GM23338 (cell line): ENCODE measurements at regions not wholly inside any gene's neighbourhood (a gene's known extent, or its start where the extent isn't known, plus 50 kb on each side); places are given as distances from the start of the nearest gene placed in this dataset.

Experiments
- ATAC-seq: fragments of 200-7000 bp; cut with Tn5 transposase; 3 replicates; pipeline ENCODE4 v1.9.1; 2020
- DNase-seq: peaks from one replicate; pipeline ENCODE4 v3.0.0-alpha.2; 2015; ENCODE audit warnings: low spot score
- H2AFZ ChIP-seq: fragments of 200-600 bp; sonication (generic); 2 replicates; pipeline ENCODE4 v1.8.0; 2016; ENCODE audit warnings: antibody characterized with exemption, mild to moderate bottlenecking, moderate library complexity
- H3F3A ChIP-seq: fragments of 200-600 bp; sonication (generic); replicated peaks from 2 replicates; pipeline ENCODE4 v1.8.0; 2017; ENCODE audit warnings: antibody characterized with exemption, mixed run types, low read depth
- H3K27ac ChIP-seq: fragments of 200-600 bp; sonication (generic); 2 replicates; pipeline ENCODE4 v1.6.1; 2016; ENCODE audit warnings: low read depth
- H3K27me3 ChIP-seq: fragments of 200-600 bp; sonication (generic); 2 replicates; pipeline ENCODE4 v1.8.0; 2016; ENCODE audit warnings: mild to moderate bottlenecking, mixed run types, moderate library complexity; ENCODE audit not compliant: insufficient read depth
- H3K36me3 ChIP-seq: fragments of 200-600 bp; sonication (generic); 2 replicates; pipeline ENCODE4 v1.8.0; 2016; ENCODE audit warnings: mild to moderate bottlenecking; ENCODE audit not compliant: insufficient read depth
- H3K4me1 ChIP-seq: fragments of 200-600 bp; sonication (generic); 2 replicates; pipeline ENCODE4 v1.8.0; 2016; ENCODE audit warnings: mild to moderate bottlenecking, moderate library complexity; ENCODE audit not compliant: insufficient read depth
- H3K4me2 ChIP-seq: fragments of 200-600 bp; sonication (generic); 2 replicates; pipeline ENCODE4 v1.7.1; 2017; ENCODE audit warnings: mixed run types
- H3K4me3 ChIP-seq: fragments of 200-600 bp; sonication (generic); 2 replicates; pipeline ENCODE4 v1.6.1; 2016; ENCODE audit warnings: mixed run types
- H3K79me2 ChIP-seq: fragments of 200-600 bp; sonication (generic); replicated peaks from 2 replicates; pipeline ENCODE4 v1.8.0; 2017; ENCODE audit warnings: mild to moderate bottlenecking; ENCODE audit not compliant: insufficient read depth
- H3K9me2 ChIP-seq: fragments of 200-600 bp; sonication (generic); 2 replicates; pipeline ENCODE4 v1.8.0; 2017; ENCODE audit not compliant: insufficient read depth
- H4K20me1 ChIP-seq: fragments of 200-600 bp; sonication (generic); replicated peaks from 2 replicates; pipeline ENCODE4 v1.8.0; 2017; ENCODE audit warnings: mild to moderate bottlenecking; ENCODE audit not compliant: insufficient read depth
- H3K27ac Mint-ChIP-seq: 2 replicates; pipeline ENCODE4 v1.8.0; 2020; ENCODE audit warnings: inconsistent platforms, mild to moderate bottlenecking, moderate library complexity, mixed read lengths
- H3K27me3 Mint-ChIP-seq: 3 replicates; pipeline ENCODE4 v1.8.0; 2022; ENCODE audit warnings: low read depth, mild to moderate bottlenecking, moderate library complexity, mixed read lengths, inconsistent platforms; ENCODE audit not compliant: insufficient read depth, poor library complexity
- H3K36me3 Mint-ChIP-seq: 3 replicates; pipeline ENCODE4 v1.8.0; 2021; ENCODE audit warnings: low read depth, mild to moderate bottlenecking, inconsistent platforms, moderate library complexity, mixed read lengths
- H3K4me1 Mint-ChIP-seq: 3 replicates; pipeline ENCODE4 v1.8.0; 2020; ENCODE audit warnings: mild to moderate bottlenecking, inconsistent platforms, mixed read lengths
- H3K4me3 Mint-ChIP-seq: 3 replicates; pipeline ENCODE4 v1.8.0; 2021; ENCODE audit warnings: moderate library complexity, mild to moderate bottlenecking, inconsistent platforms, mixed read lengths
- H3K9me3 Mint-ChIP-seq: 3 replicates; pipeline ENCODE4 v1.8.0; 2020; ENCODE audit warnings: moderate library complexity, mild to moderate bottlenecking, inconsistent platforms, mixed read lengths
- CREB1 ChIP-seq: fragments of 250-450 bp; sonication (Bioruptor Pico); IDR thresholded peaks from 2 replicates; pipeline ENCODE4 v1.5.0; 2020; ENCODE audit warnings: low read depth, mild to moderate bottlenecking, moderate library complexity
- CTCF ChIP-seq, 2 experiments: fragments of 200-600 bp in 1 of 2; sonication (generic) in 1 of 2; conservative IDR thresholded peaks; 2 replicates each; pipeline versions ENCODE4 v1.5.1 to v1.6.1; 2016 to 2017; ENCODE audit warnings: antibody characterized with exemption in 2 of 2, low read depth in 2 of 2, mild to moderate bottlenecking in 2 of 2, moderate library complexity in 1 of 2
- EZH2 ChIP-seq: fragments of 200-600 bp; sonication (generic); IDR thresholded peaks from one replicate; pipeline ENCODE4 v1.8.0; 2017; ENCODE audit warnings: antibody characterized with exemption, mild to moderate bottlenecking, low read depth; ENCODE audit not compliant: unreplicated experiment
- EZH2phosphoT487 ChIP-seq: fragments of 200-600 bp; sonication (generic); IDR thresholded peaks from one replicate; pipeline ENCODE4 v1.8.1; 2018; ENCODE audit warnings: antibody characterized with exemption; ENCODE audit not compliant: unreplicated experiment
- JUNB ChIP-seq: IDR thresholded peaks from one replicate; pipeline ENCODE4 v1.6.1; 2016; ENCODE audit warnings: antibody characterized with exemption; ENCODE audit not compliant: unreplicated experiment
- NANOG ChIP-seq: IDR thresholded peaks from 2 replicates; pipeline ENCODE4 v1.6.1; 2016; ENCODE audit warnings: antibody characterized with exemption, borderline replicate concordance
- POLR2AphosphoS5 ChIP-seq: IDR thresholded peaks from 2 replicates; pipeline ENCODE4 v1.6.1; 2016; ENCODE audit warnings: antibody characterized with exemption, low read depth
- STAT1 ChIP-seq: IDR thresholded peaks from one replicate; pipeline ENCODE4 v1.6.1; 2016; ENCODE audit warnings: antibody characterized with exemption; ENCODE audit not compliant: unreplicated experiment
- ZNF114 ChIP-seq: fragments of 250-450 bp; sonication (Bioruptor Pico); IDR thresholded peaks from 2 replicates; pipeline ENCODE4 v1.5.0; 2020; ENCODE audit warnings: mild to moderate bottlenecking, moderate library complexity
- ZNF331 ChIP-seq: fragments of 250-450 bp; sonication (Bioruptor Pico); IDR thresholded peaks from 2 replicates; pipeline ENCODE4 v1.5.0; 2020; ENCODE audit warnings: low read depth, mild to moderate bottlenecking, moderate library complexity
- TF ChIP-seq, protein P1 (sequence below): IDR thresholded peaks from one replicate; pipeline ENCODE4 v1.6.1; 2018; ENCODE audit warnings: antibody characterized with exemption; ENCODE audit not compliant: unreplicated experiment
- TF ChIP-seq, protein P2 (sequence below): IDR thresholded peaks from 2 replicates; pipeline ENCODE4 v1.6.1; 2016; ENCODE audit warnings: antibody characterized with exemption
- TF ChIP-seq, protein P3 (sequence below): fragments of 250-450 bp; sonication (Bioruptor Pico); IDR thresholded peaks from 2 replicates; pipeline ENCODE4 v1.5.0; 2020; ENCODE audit warnings: mild to moderate bottlenecking, moderate library complexity

DNA sequence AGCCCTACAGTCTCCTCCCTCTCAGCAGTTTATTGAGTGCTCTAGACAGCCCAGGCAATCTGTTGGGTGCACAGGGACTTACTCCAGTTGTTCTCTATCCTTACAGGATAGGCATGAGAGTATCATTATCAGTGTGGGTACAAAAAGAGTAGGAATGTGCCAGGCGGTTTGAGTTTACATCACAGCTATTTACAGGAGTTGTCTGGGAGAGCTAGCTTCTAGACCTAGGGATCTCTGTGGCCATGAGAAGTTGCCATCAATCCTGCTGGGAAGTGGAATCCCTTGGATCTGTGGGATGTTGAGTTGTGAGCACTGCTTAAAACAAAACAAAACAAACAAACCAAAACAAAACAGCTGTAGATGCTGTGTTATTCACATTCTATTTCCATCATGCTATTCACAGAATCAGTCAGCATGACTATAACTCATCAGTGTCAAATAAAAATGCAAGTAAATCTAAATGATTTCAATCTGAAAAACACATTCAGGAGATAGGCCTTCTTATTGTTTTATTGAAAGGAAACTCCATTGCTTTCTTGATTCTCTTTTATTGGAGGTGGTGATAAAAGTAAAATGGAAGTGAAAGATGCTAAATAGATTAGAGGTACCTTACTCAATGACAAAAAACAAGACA lies 552.4 kb upstream of the ZNF608 start:
- Histone ChIP-seq H3K36me3 (no peaks in the 10 kb centered on the region), H3K27me3 (no peaks in the 10 kb centered on the region), H3F3A (no peaks in the 10 kb centered on the region), H3K27ac (no peak overlapping the region), H3K79me2 (no peaks in the 10 kb centered on the region), H3K9me2 (no peaks in the 10 kb centered on the region; the same call in 1 of the 2 replicates), H3K4me1 (peaks cover 15% of the 10 kb centered on the region), H2AFZ (peak overlapping the region; percentile 86; the same call in 1 of the 2 replicates), H3K4me3 (no peak overlapping the region), H4K20me1 (no peaks in the 10 kb centered on the region), H3K4me2 (no peak overlapping the region)
- H3K36me3 Mint-ChIP-seq, result no peaks in the 10 kb centered on the region
- H3K27ac Mint-ChIP-seq, result no peak overlapping the region
- H3K4me3 Mint-ChIP-seq, result no peak overlapping the region
- ATAC-seq (peak; percentile 24; the same call in 2 of the 3 replicates), DNase-seq (no peak)
- no peaks in the 10 kb centered on the region; the same call in 2 of the 3 replicates for H3K9me3 Mint-ChIP-seq
- peaks cover 1% of the 10 kb centered on the region for H3K27me3 Mint-ChIP-seq
- no peak for TF ChIP-seq ZNF114
- TF ChIP-seq, protein P1, sequence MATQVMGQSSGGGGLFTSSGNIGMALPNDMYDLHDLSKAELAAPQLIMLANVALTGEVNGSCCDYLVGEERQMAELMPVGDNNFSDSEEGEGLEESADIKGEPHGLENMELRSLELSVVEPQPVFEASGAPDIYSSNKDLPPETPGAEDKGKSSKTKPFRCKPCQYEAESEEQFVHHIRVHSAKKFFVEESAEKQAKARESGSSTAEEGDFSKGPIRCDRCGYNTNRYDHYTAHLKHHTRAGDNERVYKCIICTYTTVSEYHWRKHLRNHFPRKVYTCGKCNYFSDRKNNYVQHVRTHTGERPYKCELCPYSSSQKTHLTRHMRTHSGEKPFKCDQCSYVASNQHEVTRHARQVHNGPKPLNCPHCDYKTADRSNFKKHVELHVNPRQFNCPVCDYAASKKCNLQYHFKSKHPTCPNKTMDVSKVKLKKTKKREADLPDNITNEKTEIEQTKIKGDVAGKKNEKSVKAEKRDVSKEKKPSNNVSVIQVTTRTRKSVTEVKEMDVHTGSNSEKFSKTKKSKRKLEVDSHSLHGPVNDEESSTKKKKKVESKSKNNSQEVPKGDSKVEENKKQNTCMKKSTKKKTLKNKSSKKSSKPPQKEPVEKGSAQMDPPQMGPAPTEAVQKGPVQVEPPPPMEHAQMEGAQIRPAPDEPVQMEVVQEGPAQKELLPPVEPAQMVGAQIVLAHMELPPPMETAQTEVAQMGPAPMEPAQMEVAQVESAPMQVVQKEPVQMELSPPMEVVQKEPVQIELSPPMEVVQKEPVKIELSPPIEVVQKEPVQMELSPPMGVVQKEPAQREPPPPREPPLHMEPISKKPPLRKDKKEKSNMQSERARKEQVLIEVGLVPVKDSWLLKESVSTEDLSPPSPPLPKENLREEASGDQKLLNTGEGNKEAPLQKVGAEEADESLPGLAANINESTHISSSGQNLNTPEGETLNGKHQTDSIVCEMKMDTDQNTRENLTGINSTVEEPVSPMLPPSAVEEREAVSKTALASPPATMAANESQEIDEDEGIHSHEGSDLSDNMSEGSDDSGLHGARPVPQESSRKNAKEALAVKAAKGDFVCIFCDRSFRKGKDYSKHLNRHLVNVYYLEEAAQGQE, result no peak
- TF ChIP-seq, protein P2, sequence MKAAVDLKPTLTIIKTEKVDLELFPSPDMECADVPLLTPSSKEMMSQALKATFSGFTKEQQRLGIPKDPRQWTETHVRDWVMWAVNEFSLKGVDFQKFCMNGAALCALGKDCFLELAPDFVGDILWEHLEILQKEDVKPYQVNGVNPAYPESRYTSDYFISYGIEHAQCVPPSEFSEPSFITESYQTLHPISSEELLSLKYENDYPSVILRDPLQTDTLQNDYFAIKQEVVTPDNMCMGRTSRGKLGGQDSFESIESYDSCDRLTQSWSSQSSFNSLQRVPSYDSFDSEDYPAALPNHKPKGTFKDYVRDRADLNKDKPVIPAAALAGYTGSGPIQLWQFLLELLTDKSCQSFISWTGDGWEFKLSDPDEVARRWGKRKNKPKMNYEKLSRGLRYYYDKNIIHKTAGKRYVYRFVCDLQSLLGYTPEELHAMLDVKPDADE, result no peak
- TF ChIP-seq, protein P3, sequence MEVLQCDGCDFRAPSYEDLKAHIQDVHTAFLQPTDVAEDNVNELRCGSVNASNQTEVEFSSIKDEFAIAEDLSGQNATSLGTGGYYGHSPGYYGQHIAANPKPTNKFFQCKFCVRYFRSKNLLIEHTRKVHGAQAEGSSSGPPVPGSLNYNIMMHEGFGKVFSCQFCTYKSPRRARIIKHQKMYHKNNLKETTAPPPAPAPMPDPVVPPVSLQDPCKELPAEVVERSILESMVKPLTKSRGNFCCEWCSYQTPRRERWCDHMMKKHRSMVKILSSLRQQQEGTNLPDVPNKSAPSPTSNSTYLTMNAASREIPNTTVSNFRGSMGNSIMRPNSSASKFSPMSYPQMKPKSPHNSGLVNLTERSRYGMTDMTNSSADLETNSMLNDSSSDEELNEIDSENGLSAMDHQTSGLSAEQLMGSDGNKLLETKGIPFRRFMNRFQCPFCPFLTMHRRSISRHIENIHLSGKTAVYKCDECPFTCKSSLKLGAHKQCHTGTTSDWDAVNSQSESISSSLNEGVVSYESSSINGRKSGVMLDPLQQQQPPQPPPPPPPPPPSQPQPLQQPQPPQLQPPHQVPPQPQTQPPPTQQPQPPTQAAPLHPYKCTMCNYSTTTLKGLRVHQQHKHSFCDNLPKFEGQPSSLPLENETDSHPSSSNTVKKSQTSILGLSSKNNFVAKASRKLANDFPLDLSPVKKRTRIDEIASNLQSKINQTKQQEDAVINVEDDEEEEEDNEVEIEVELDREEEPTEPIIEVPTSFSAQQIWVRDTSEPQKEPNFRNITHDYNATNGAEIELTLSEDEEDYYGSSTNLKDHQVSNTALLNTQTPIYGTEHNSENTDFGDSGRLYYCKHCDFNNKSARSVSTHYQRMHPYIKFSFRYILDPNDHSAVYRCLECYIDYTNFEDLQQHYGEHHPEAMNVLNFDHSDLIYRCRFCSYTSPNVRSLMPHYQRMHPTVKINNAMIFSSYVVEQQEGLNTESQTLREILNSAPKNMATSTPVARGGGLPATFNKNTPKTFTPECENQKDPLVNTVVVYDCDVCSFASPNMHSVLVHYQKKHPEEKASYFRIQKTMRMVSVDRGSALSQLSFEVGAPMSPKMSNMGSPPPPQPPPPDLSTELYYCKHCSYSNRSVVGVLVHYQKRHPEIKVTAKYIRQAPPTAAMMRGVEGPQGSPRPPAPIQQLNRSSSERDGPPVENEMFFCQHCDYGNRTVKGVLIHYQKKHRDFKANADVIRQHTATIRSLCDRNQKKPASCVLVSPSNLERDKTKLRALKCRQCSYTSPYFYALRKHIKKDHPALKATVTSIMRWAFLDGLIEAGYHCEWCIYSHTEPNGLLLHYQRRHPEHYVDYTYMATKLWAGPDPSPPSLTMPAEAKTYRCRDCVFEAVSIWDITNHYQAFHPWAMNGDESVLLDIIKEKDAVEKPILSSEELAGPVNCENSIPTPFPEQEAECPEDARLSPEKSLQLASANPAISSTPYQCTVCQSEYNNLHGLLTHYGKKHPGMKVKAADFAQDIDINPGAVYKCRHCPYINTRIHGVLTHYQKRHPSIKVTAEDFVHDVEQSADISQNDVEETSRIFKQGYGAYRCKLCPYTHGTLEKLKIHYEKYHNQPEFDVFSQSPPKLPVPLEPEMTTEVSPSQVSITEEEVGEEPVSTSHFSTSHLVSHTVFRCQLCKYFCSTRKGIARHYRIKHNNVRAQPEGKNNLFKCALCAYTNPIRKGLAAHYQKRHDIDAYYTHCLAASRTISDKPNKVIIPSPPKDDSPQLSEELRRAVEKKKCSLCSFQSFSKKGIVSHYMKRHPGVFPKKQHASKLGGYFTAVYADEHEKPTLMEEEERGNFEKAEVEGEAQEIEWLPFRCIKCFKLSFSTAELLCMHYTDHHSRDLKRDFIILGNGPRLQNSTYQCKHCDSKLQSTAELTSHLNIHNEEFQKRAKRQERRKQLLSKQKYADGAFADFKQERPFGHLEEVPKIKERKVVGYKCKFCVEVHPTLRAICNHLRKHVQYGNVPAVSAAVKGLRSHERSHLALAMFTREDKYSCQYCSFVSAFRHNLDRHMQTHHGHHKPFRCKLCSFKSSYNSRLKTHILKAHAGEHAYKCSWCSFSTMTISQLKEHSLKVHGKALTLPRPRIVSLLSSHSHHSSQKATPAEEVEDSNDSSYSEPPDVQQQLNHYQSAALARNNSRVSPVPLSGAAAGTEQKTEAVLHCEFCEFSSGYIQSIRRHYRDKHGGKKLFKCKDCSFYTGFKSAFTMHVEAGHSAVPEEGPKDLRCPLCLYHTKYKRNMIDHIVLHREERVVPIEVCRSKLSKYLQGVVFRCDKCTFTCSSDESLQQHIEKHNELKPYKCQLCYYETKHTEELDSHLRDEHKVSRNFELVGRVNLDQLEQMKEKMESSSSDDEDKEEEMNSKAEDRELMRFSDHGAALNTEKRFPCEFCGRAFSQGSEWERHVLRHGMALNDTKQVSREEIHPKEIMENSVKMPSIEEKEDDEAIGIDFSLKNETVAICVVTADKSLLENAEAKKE, result no peak
- TF ChIP-seq CTCF (conservative IDR thresholded peaks at IDR 0.05; ENCODE audit: low read depth in 2 of 2), result no peak
- TF ChIP-seq CREB1 (CRISPR knock-in tag), result no peak
- no peak for TF ChIP-seq POLR2AphosphoS5
- TF ChIP-seq STAT1, result no peak
- TF ChIP-seq EZH2, result no peak
- TF ChIP-seq ZNF331 (CRISPR knock-in tag), result no peak
- no peak for TF ChIP-seq JUNB
- TF ChIP-seq EZH2phosphoT487, result no peak
- TF ChIP-seq NANOG, result no peak
- peaks cover 21% of the 10 kb centered on the region for H3K4me1 Mint-ChIP-seq
